HG03521 (cell line): ENCODE measurements at regions not wholly inside any gene's neighbourhood (a gene's known extent, or its start where the extent isn't known, plus 50 kb on each side); places are given as distances from the start of the nearest gene placed in this dataset.
"Not testable (repeated sequence)": the region's sequence is repeated elsewhere in the genome, so short reads cannot be mapped to it uniquely, and the experiment has no call there.

Experiments used
- ATAC-seq: cut with Tn5 transposase; IDR thresholded peaks from one replicate; pipeline ENCODE4 v1.9.1; 2021; ENCODE audit warnings: mild to moderate bottlenecking, moderate library complexity; ENCODE audit not compliant: unreplicated experiment

DNA sequence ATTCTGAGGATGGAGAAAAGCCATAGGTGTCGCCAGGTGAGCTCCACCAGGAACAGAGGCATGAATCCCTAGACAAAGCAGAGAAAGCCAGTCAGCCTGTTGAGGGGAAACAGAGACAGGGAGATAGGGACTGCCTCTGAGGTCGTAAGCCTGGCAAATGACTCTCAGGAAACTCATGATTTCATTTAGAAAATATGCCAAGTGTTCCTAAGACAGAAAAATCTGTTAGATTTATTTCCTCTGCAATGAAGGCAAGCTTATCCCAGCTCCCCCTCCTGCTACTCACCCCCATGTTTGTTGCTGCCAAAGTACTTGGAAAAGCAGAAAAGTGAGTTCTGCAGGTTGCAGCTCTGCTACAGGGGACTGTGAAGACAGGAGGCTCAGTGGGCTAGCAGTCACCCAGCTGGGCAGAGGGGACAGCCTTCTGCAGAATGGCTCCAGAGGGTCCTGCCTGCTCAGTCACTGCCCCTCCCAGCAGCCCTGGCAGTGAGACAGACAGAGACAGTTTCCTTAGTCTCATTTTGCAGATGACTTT lies 184.3 kb downstream of the ADRA2A start:
- ATAC-seq: no peak

DNA sequence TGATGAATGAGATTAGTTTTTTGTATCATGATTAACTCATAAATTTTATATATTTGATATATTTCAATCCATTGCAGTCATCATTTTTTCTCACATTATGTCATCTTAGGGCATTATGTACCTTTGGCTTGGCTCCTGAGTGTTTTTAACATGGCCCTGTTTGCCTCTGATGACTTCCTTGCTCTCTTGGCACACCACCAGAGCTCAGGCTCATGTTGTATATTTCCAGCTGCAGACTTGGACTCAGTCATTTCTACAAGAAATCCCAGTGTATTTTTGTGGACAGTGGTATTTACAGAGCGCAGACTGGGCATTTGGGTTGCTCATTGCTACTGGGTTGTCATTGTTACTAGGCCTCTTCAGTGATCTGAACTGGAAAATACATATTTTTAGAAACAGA lies 188.5 kb downstream of the ADRA2A start:
- no peak for ATAC-seq

DNA sequence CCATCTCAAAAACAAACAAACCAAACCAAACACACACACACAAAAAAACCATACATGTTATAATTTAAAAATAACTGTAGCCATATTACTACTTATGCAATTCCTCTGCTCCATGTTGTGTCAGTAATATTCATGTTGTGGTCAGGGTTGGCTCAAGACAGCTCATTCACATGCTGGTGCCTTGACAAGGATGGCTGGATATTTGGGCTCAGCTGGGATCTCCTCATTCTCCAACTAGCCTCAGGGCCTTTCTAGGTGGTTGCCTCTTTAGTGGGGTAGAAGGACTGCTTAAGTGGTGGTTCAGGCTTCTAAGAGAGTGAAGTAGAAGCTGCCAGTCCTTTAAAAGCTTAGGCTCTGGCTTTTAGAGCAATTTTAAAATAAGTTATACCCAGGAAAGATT lies 189.3 kb downstream of the ADRA2A start:
- no peak for ATAC-seq

DNA sequence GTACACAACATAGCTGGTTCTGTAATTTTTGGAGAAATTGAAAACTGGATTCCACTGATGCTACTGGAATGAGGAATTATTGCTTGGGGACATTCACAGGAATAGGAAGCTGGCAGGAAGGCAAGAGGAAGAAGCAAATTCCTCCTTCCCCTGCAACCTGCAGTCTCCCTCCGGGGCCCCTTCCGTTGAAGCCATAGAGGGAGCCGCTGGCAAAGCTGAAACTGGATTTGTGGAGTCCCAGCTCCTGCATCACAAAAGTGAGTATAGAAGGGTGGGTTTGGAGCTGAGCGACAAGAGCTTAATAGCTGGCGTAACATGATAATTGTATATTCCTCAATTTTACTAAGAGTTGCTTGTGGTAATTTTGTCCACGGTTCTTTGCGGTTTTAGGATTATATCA lies 190.8 kb downstream of the ADRA2A start:
- ATAC-seq: no peak

DNA sequence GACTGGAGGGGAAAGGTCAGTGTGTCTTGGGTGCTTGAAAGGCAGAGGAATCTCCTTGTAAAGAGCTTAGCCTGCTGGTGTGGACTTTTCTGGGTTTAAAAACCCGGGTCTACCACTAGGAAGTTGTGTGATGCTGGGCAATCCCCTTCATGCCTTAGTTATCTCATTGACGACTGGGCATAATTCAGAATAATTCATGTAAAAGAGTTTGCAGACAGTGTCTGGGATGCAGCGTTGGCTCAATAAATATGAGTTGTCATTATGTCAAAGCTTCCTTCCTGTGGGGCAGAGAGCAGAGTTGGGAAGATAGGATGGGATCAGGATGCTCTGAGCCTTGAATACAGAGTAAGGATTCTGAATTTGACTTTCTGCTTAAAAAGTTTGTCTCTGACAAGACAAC lies 196.4 kb downstream of the ADRA2A start:
- ATAC-seq: no peak

DNA sequence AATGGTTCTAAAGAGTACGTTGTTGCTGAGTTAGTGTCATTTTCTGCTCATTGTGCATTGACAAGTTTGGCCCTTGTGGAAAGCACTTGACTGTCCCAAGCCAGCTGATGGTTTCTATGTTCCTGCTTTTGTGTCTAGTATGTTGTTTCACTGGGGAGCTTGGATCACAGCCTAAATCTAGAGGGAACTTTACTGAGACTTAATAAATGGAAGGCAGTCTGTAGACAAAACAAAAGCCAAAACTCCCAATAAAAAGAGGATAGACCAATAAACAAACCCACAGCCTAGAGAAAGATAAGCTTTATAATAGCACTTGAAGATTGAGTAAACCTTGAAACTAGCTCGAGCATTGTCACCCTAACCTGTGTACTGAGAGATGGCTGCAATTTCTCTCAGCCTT lies 196.8 kb downstream of the ADRA2A start:
- ATAC-seq: no peak

DNA sequence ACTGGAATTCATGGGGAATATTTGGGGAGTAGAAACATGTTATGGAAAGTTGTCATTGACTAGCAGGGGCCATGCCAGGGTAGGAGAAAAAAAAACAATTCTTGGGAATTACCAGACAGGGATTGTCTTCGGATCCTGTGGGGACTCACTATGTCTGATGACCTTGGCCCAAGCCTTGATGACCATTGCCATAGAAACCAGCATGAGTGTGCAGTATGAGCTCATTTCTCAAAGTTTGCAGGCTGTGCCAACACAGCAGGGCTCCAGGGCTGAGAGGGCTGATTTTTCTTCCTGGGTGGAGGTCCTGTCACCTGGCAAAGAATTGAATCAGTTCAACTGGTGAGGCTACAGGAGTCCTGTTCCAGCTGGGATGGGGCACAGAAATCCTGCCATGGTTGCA lies 198.3 kb downstream of the ADRA2A start:
- ATAC-seq: no peak

DNA sequence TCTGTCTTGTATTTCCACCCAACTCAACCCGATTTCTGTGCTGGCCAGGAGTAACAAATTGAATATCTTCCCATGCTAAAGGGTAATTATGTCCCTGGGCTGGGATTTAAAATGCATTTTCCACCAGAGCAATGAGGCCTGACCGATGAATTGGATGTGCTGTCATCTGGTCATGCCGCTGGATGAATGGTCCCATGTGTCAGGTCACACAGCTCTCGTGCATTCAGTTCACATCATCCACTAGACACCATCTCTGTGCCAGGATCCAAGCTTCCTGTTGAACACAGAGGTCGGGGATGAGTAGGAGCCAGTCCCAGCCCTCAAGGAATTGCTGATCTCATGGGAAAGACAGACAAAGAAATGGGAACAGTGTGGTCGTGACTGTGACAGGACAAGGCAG lies 200.8 kb downstream of the ADRA2A start:
- no peak for ATAC-seq

DNA sequence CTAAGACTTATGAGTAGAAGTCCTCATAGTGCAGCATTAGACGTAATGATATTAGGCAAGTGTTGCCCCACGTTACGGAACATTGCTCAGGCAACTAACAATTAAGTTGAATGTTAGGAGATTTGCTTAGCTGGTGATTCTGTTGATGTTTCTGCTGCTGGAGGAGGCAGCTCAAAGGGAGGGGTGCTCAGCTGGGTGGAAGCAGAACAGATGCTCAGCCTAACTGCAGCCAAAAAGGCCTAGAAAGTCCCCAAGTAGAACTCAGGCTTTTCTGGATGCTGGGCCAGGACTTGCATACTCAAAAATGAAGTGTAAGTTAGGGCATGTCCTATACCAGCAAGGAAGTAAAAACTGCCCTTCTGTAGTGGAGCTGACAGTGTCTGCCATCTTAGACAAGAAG lies 201.4 kb downstream of the ADRA2A start:
- no peak for ATAC-seq

DNA sequence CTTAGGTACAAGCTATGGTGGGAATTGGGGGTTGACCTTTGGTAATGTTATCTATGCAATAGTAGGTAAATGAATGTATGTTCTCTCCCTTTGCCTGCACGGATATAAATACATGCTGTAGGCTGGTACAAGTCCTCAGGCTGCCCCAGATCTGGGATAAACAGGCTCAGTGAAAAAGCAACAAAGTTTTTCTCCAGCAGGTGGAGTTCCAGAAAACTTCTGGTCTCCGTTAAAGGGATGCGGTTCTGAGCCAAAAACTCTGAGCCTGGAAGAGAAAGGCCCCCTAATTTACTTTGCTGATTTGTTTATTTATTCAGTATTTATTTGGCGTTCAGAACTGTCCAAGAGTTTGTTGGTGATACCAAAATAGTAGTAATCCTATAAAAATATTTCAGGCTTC lies 204.7 kb downstream of the ADRA2A start:
- no peak for ATAC-seq

DNA sequence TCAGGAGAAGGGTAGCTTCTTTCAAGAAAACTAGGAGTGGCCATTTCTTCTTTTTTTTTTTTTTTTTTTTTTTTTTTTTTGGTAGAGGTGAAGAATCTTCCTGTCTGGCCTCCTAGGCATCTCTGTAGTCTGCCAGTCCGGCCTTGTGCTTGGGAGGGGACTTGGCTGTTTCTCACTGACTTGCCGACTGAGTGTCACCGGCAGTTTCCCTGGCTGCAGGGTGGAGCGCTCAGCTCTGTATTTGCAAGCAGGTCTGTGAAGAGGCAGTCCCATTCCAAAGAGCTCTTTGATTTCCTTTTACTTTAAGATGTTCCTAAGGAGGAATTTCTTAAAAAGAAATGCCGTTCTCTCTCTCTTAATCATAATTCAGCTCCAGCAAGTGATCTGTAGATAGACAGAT lies 212.6 kb downstream of the ADRA2A start:
- ATAC-seq: no peak

DNA sequence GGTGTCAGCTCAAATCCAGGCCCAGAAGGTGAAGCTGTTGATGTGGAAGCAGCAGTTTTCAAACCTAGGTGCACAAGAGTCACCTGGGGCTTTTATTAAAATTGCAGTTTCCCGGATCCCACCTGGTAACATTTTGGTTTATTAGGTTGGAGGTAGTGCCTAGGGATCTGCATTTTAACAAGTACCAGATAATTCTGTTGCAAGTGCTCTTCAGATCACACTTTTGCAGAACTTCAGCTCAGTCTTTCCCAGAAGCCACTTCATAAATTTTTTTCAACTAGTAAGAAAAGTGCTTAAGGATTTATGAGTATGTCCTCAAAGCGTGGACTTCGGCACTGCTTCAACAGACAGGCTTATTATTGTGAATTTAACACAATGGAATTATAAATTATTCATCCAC lies 213.8 kb downstream of the ADRA2A start:
- ATAC-seq: no peak

DNA sequence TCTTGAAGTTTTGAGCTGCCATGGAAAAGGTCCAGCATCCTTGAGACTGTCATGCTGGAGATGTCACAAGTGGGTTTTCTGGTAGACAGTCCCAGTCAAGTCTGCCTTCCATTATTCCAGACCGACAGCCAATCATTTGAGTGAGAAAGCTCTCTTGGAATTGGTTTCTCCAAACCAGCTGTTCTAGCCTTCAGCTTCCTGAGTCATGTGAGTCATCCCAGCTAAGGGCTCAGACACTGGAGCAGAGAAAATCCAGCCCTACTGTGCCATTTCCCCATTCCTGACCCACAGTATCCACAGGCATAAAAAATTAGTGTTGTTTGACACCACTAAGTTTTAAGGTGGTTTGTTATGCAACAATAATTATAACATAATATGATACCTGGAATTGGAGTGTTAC lies 219.0 kb downstream of the ADRA2A start:
- no peak for ATAC-seq

DNA sequence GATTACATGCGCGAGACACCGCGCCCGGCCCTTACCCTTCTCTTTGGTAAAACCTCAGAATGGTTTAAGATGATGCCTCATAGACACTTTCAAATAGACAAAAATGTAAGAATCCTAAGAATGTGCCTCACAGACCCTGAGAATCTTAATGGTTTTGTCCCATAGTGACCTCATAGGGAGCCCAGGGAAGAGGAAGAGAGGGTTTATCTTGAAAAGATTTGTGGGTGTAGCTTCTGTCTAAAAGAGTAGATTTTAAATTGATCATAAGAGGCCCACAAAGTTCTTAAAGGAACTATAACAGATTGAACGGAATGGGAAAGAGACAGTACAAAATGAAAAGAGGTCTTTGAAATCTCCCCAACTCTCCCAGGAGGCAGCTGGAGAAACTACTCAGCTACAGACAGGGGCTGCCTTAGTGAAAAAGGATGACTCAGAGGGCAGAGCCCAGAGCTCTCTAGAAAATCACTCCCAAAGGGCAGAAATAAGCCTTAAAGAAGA lies 220.6 kb downstream of the ADRA2A start:
- no peak for ATAC-seq

DNA sequence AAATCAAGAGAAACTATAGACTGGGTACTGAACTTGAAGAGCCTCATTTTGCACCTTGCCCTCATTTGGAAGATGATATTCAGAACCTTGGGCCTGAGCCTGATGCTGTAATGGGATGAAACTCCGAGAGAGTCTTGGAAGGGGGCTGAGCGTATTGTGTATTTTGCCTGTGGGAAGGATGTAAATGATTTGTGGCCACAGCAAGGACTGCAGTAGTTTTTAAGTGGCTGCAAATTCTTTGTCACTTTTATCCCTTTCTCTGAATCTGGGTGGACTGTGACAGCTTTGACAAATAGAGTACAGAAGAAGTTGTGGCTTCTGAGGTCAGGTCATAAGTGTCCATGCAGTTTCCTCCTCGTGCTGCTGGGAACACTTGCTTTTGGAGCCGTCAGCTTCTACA lies 221.2 kb downstream of the ADRA2A start:
- ATAC-seq: no peak

DNA sequence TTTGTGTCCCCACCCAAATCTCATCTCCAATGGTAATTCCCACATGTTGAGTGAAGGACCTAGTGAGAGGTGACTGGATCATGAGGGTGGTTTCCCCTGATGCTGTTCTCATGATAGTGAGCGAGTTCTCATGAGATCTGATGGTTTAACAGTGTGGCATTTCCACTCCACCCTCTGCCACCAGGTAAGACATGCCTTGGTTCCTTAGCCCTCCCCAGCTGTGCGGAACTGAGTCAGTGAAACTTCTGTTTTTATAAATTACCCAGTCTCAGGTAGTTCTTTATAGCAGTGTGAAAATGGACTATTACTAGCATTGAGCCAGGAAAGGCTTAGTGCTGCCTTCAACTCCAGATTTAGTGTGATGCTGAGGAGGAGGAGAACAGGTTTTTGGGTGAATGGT lies 222.2 kb downstream of the ADRA2A start:
- no peak for ATAC-seq

DNA sequence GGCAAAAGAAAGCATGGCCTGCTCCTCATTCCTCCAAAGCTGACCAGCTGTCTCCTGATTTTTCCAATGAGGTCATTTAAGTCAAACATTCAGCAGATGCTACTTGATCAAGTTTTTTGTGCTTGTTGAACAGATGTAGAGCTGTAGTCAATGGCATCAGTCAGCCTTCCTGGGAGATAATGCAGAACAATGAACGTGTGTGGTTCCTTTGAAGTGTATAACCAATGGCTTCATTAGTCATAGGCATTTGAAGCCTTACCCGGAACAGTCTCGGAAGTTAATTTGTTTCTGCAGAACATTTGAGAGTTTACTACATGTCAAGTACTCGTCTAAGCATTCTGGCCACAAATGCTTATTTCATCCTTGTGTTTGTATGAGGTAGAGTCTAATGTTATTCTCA lies 227.1 kb downstream of the ADRA2A start:
- no peak for ATAC-seq

DNA sequence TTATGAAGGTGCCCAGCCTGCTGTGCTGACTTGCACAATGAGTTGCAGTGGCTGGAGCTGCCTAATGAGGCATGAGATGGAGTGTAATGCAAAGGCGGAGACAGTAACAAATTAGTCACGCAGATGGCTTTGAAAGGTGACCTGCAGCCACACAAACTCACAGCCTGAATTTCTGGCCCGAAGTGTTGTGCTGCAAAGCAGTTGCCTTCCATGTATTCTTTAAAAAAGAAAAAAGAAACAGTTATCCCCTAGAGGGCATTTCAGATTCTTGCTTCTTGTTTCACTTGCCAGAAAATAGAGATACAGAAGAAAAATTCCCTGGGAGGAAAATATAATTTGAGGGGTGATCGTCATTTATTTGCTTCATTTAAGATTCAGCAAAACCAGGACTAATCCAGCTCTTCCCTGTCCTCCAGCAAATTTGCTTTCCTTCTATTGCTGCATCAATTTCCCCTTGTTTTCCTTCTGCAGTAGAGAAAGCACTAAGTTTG lies 239.9 kb downstream of the ADRA2A start:
- no peak for ATAC-seq

DNA sequence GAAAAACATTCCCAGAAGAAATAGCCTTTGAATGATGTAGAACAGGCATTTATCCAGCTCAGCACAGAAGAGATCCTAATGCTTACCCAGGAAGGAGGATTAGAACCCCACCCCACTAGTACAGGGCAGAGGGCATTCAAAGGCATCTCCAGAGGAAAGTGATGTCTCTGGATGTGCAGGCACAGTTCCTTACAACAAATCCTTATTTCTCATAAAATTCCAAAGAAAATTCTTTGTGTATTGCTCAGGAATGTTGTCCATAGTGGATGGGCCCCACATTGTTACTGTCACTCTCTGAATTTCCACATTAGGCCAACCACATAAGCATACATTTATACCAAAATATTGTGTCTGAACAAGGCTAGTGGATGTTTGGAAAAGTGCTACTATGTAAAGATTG lies 243.0 kb downstream of the ADRA2A start:
- ATAC-seq: no peak

DNA sequence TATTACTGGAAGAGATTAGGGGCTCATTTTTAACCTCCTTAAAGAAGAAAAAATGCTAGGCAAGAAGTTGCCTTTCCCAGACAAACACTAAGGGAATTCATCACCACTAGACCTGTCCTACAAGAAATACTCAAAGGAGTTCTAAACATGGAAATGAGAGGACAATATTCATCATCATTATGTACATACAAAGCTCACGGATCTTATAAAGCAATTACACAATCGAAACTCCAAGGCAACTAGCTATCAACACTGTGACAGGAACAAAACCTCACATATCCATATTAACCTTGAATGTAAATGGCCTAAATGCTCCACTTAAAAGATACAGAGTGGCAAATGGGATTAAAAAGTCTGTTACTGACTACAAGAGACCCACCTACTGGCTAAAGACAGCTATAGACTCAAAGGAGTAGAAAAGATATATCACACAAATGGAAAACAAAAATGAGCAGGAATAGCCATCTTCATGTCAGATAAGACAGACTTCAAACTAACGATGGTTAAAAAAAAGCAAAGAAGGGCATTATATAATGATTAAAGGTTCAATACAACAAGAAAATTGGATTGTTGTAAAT lies 246.6 kb downstream of the ADRA2A start:
- no peak for ATAC-seq

DNA sequence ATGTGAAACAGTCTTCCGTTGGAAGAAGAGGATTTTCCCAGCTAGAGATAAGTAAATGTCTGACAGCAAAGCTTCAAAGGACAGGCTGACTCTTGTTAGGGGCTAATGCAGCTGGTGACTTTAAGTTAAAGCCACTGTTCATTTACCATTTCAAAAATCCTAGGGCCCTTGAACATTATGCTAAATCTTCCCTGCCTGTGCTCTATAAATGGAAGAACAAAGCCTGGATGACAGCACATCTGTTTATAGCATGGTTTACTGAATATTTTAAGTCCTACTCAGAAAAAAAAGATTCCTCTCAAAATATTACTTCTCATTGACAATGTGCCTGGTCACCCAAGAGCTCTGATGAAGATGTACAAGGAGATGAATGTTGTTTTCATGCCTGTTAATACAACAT lies 255.3 kb downstream of the ADRA2A start:
- not testable (repeated sequence) for ATAC-seq

DNA sequence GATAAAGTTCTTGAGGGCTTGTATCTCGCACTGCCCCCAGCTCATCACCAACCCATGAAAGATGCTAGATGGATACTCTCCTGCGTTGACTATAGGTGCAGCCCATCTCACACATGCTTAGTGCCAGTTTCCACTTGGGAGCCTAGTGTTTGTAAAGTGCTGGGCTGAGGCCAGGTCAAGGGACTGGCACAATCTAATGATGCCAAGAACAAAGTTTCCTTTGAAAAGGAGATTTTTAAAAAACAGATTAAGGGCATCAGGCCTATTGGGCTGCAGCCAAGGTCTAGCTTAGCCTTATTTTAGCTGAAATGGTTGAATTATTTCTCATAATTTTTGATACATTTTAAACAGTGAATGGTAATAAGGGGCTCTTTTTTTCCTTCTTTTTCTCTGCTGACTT lies 259.0 kb downstream of the ADRA2A start:
- ATAC-seq: no peak

DNA sequence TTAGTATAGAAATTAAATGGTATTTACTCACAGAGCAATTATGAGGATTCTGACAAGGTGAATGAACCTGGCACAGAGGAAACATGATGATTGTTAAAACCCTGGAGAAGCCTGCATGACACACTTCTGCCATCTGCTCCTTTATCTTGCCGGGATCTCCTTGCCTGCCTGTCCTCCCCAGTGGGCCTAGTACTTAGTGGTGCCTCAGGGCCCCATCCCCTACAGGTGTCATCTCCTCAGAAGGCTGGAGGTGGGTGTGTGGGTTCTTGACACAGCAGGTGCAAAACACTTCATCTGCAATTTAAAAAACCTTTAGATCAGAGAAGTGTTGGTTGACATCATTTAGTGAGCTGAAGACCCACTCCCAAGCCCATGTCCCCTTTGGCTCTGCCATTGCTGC lies 261.2 kb downstream of the ADRA2A start:
- ATAC-seq: no peak
